Embryonic facial prominence (tissue), 1 donor: ENCODE measurements at regions not wholly inside any gene's neighbourhood (a gene's known extent, or its start where the extent isn't known, plus 50 kb on each side); places are given as distances from the start of the nearest gene placed in this dataset.

Source experiments
- DNase-seq: peaks from one replicate; pipeline ENCODE4 v3.0.0-alpha.2; 2016; ENCODE audit errors: extremely low spot score

DNA sequence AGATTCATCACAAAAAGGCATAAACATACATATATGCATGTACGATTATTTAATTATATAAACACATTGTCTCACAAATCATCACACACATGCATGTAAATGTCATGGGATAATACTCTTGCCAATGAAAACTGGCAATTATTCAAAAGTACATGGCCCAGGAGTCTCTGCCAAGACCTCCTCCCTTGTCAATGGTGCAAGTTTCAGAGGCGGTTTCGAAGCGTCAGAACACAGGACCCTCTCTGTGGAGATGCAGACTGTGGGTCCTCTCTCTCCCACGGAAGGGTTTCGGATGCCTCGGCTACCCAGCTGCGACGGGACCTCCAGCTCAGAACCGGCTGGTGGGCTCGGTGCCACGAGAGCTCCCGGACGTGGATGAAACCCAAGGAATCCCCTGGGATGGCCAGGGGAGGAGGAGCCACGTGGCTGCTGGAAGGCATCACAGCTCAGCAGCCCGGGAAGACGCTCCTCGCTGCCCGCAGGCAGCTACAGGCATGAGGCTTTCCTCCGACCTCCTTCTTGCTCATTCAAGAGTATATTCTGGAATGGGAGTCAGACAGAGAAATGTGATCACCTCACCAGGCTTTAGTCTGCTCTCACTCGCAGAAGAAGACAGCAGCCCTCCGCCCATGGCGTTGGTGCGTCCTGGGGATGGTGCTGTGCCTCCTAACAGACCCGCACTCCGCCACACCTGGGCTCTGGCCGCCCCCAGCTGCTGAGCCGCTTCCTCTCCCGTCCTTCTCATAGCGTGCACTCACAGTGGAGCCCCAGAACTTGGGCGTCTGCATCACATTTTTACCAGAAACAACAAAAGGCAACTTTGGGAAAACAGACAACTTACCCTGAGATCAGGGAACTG is 308.8 kb downstream of the IRX2 start:
- DNase-seq = no peak

DNA sequence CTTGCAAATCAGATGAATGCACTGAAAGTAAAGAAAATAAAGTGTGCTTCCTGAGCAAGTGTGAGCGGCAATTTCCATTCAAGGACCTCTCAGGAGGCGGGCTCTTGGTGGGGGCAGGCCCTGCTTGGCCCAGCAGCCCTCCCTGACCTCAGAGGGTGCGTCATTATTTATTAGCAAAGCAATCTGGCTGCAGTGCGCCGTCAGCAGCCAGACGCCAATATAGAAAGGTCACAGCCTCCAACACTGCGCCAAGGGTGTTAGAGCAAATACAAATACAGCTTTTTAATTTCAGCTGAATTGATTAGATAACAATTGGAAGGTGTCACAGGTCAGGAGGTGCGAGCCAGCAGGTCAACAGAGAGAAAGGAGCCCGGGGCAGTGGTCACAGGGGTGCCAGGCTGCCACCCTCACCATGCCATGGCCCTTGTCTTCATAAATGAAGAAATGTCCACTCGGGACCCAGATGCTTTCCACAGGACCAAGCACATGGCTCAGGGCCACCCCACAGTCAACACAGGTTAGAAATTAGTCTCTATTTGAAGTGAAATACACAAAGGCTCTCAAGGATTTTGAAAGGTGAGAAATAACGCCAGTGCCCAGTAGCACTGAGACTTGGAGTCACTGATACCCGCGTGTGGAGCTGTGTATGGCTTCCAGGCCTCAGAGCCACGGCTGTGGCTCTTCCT is 309.8 kb downstream of the IRX2 start:
- no peak for DNase-seq

DNA sequence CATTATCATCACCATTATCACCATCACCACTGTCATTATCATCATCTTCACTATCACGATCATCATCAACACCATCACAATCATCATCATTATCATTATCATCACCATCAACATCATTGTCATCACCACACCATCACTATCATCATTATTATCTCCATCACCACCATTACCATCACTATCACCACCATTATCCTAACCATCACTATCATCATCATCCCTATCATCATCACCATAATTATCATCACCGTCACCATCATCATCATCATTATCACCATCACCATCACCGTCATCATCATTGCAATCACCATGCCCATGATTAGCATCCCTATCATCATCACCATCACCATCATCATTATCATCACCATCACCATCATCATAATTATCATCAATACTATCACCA is 311.9 kb downstream of the IRX2 start:
- no peak for DNase-seq

DNA sequence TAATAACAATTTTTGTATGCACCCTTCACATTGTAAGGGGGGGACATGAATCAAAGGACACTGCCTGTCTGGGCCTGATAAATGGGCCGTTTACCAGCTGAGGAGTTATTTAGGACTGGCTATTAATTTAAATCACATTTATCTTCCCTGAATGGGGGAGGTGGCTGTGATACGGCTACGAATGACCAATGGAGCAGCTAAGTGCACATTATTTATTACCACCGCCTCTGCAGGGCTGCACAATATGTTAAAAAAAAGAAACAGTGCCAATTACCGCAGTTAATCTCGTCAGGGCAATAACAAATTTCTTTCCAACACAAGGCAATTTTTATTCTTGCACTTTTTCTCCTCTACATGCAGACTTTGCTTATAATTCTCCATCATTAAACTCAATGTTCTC is 318.4 kb downstream of the IRX2 start:
- no peak for DNase-seq

- DNase-seq = no peak
These were observed 319.2 kb downstream of the IRX2 start for GRCh38 chr5:2432076-2432920.

DNA sequence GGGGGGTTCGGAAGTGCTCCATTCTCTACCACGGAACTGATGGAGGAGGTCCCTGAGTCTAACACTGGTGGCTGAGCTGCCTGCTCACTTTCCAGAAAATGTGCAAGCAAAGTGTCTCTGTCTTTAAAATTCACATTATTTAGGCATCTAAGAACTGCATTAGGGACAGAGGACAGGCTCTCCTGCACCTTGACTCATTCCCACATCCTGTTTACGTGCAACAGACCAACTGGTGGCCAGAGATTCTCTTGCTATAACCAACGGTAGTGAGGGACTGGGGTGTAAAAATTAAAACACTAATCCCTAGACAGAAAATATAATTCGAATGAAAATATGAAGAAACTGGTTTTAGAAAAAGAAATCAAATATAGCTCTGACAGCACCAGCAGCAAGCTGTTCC is 320.9 kb downstream of the IRX2 start:
- DNase-seq = no peak

DNA sequence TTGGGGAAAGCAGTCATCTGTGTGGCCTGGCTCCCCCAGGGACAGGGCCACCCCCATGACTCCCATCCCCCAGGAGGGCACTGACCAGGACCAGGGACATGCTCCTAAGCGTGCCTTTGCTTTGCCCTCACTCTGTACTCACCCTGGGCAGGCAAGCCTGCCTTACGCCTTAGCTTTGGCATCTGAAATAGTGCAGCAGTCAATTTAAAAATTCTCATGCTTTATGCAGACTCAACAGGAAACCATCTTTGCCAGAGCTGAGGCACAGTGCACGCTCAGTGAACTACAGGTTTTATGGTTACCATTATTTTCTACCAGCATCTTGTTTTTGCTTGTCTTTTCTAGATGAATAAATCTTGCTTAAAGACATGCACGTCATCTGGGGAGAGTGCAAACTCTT is 323.5 kb downstream of the IRX2 start:
- DNase-seq = no peak

GRCh38 chr5:2423634-2424033 is 327.8 kb downstream of the IRX2 start:
- no peak for DNase-seq

- DNase-seq = no peak
These were observed 334.2 kb downstream of the IRX2 start for GRCh38 chr5:2417301-2417700.

DNA sequence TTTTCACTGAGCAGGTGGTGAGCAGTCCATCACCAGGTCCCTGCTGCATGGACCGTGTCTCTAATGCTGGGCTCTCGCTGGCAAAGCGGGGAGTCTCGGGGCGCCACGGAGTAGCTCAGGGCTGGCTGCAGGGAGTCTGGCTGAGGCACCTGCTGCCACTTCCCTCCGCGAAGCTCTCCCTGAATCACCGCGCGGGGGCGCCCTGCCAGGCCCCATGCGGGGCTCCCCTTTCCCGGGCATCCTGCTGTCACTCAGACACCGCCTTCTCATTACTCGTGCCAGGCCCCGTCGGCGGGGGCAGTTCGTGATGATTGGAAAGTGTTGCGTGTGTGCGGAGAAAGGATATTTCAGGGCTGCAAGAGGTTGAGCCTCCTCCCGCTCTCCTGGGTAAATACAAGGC is 335.8 kb downstream of the IRX2 start:
- DNase-seq = no peak

DNA sequence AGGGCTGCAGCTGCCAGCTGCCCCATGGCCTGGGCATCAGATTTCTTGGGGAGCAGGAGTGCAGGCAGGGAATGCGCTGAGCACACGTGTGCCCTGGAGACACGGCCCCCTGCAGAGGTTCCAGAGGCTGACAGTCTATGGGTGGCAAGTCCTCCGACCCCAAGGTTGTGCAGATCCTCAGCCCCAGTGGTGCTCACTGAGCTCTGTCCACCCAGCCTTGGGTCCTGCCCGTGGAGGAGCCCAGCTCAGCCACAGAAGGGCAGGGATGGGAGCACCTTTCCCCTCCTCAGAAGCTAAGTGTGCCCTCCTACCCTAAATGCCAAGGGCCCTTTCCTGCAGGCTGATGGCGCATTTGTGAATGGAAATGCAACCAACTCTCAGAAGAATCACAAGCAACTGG is 341.0 kb downstream of the IRX2 start:
- no peak for DNase-seq

- no peak for DNase-seq
These were observed 348.2 kb downstream of the IRX2 start for GRCh38 chr5:2403296-2403695.

DNA sequence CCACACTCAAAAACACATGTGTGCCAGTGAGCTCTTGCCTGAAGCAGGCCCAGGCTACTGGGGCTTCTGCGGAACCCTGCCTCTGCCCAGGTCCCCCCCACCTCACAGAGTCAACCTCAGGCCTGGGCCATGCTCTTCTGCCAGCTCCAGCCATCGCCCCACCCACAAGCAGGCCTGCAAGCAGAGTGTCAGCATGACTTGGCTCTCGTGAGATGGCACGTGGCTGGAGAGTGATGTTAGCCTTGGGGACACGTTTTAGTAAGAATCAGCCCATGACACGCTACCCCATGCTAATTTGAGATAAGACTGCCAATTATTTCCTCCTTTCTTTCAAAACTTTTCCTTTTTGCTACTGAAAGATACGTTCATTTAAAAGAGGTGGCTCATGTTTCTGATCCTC is 351.7 kb downstream of the IRX2 start:
- DNase-seq = no peak

GRCh38 chr5:2399096-2399495 is 352.4 kb downstream of the IRX2 start:
- DNase-seq = no peak

GRCh38 chr5:2393556-2393955 is 357.9 kb downstream of the IRX2 start:
- DNase-seq = no peak

- DNase-seq = no peak
These were observed 359.9 kb downstream of the IRX2 start for GRCh38 chr5:2391566-2391965.

DNA sequence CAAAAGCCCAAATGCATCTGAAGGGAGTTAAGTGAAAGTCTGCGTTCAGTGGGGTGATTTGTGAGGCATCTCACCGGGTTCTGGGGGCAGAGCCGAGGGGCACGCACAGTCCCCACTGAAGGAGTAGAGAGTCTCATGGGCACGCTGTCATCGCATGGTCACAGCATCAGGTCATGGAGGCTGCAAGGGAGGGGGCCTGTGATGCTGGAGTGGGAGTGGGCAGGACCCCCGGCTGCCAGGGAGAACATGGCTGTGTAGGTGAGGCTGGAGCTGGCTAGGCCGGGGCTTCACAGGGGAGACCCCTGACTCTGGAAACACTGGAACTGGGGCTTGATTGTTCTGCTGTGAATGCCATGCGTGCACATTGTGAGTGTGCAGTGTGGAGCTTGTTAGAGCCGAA is 360.5 kb downstream of the IRX2 start:
- no peak for DNase-seq

- DNase-seq = no peak
These were observed 362.9 kb downstream of the IRX2 start for GRCh38 chr5:2388571-2388970.

DNA sequence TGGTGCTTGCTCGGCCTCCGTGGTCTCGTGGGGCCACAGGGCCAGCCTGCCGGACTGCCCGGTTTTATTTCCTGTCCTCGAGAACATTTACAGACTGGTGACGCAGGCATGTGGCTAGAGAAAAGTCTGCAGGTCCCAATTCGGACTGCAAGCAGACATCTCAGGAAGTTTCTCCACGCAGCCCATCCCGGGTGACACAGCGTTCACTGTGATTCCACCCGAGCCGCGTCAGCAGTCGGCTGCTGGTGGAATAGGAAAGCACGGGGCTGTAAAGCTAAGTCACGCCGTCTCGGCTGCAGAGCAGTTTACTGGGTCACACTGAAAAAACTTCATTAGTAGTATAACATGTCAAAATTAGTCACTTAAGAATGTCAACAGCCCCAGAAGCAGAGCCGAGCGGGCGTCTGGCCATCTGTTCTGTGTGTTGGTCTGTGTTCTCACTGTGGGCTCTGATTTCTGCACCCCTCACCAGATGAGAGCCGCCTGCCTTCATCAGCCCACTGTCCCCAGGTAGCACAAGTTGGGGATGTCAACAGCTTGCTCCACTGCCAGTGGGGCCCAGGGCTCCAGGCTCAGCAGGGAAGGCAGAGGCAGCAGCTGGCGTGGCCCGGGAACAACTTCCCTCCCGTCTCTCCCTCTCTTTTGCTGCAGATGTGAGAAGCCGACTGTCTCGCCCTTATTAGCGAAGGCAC is 363.7 kb downstream of the IRX2 start:
- DNase-seq = no peak

GRCh38 chr5:2387250-2387633 is 364.2 kb downstream of the IRX2 start:
- no peak for DNase-seq

- no peak for DNase-seq
These were observed 365.7 kb downstream of the IRX2 start for GRCh38 chr5:2385818-2386217.

DNA sequence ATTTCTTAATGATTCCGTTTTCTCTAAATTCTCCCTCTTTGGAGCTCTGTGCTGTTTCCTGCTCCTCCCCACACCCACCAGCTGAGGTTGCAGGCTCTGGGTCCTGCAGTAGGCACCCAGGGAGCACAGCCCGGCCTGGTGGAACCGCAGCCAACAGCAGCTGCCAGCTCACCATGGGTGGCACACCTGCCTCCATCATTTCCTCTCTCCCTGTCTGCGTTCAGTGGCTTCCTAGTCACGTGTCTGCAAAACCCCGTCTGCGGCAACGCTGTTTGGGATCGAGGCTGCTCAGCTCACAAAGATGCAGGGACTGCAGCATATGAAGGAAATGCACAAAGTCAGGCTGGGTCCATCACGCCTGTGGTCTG is 367.8 kb downstream of the IRX2 start:
- no peak for DNase-seq
